Ovary (tissue), 3 donors: ENCODE measurements at regions not wholly inside any gene's neighbourhood (a gene's known extent, or its start where the extent isn't known, plus 50 kb on each side); places are given as distances from the start of the nearest gene placed in this dataset.

Experiments used
- CTCF ChIP-seq, 3 donors: fragments of 450-650 bp in 2 of 3; fragments of 200-600 bp in 1 of 3; IDR thresholded peaks; one replicate each; pipeline versions ENCODE4 v1.5.1 to v1.8.0; 2016 to 2022; ENCODE audit warnings: antibody characterized with exemption in 3 of 3, mild to moderate bottlenecking in 1 of 3
- POLR2A ChIP-seq: fragments of 450-650 bp; IDR thresholded peaks from one replicate; pipeline ENCODE4 v1.6.1; 2017; ENCODE audit warnings: antibody characterized with exemption, mild to moderate bottlenecking, moderate library complexity
- donor health status: DM: no; HTN: no; CAD: no.

GRCh38 chr4:187158003-187158402 is 434.3 kb upstream of the FAT1 start:
- no peak for TF ChIP-seq CTCF (IDR thresholded peaks at IDR 0.05)
- TF ChIP-seq POLR2A, result no peak
